ENCODE measurements at regions not wholly inside any gene's neighbourhood (a gene's known extent, or its start where the extent isn't known, plus 50 kb on each side); places are given as distances from the start of the nearest gene placed in this dataset.

GRCh38 chr15:69953051-69953450 lies 144.7 kb downstream of the TLE3 start:
- H3K4me3 ChIP-seq (ENCODE audit: low read depth in 2 of 2, low read length in 1 of 2), result no peak overlapping the region
- H3F3A ChIP-seq (replicated peaks; ENCODE audit: insufficient read depth), result no peaks in the 10 kb centered on the region
- no peak overlapping the region for H3K4me2 ChIP-seq
- H4K20me1 ChIP-seq (ENCODE audit: insufficient read depth), result no peaks in the 10 kb centered on the region
- no peaks in the 10 kb centered on the region; the same call in 1 of the 2 replicates for H3K27me3 ChIP-seq (ENCODE audit: insufficient read depth)
- H3K4me1 ChIP-seq (ENCODE audit: control insufficient read depth in 1 of 2, insufficient read depth in 2 of 2, low read depth in 1 of 2, low read length in 1 of 2), result peaks cover 0 to 2% of the 10 kb centered on the region in 2 experiments; a peak in 1 of 4 replicates
- no peak for DNase-seq
- CTCF ChIA-PET, result no interaction called here
- H3K79me2 ChIP-seq (ENCODE audit: insufficient read depth), result no peaks in the 10 kb centered on the region
- H3K9me2 ChIP-seq, result no peaks in the 10 kb centered on the region
- no peaks in the 10 kb centered on the region for H3K9me3 ChIP-seq
- no peak overlapping the region for H3K9ac ChIP-seq
- H3K36me3 ChIP-seq (replicated peaks in 1 of 2; ENCODE audit: control insufficient read depth in 1 of 2, insufficient read depth in 2 of 2, low read length in 1 of 2), result no peaks in the 10 kb centered on the region
- H2AFZ ChIP-seq (ENCODE audit: low read depth), result no peak overlapping the region
- POLR2A ChIA-PET, result no interaction called here
- TF ChIP-seq FOXM1 (IDR thresholded peaks at IDR 0.05; ENCODE audit: low read depth), result no peak
- no peak for TF ChIP-seq FOXJ3 (CRISPR knock-in tag; IDR thresholded peaks at IDR 0.05)
- no peak for TF ChIP-seq JUND (IDR thresholded peaks at IDR 0.05)
- TF ChIP-seq PBX3 (IDR thresholded peaks at IDR 0.05), result no peak
- TF ChIP-seq NFIC (IDR thresholded peaks at IDR 0.05; ENCODE audit: borderline replicate concordance), result no peak
- no peak for TF ChIP-seq EP300 (IDR thresholded peaks at IDR 0.05; ENCODE audit: borderline replicate concordance in 1 of 2, low read depth in 1 of 2, low read length in 1 of 2)
- TF ChIP-seq POLR2AphosphoS5 (IDR thresholded peaks at IDR 0.05; ENCODE audit: low read depth, low read length), result no peak
- TF ChIP-seq ELF1 (IDR thresholded peaks at IDR 0.05), result no peak
- TF ChIP-seq TAF1 (IDR thresholded peaks at IDR 0.05; ENCODE audit: borderline replicate concordance, low read depth, low read length), result no peak
- TF ChIP-seq TEAD4 (IDR thresholded peaks at IDR 0.05; ENCODE audit: borderline replicate concordance, insufficient read depth), result no peak
- no peak for TF ChIP-seq CHD2 (IDR thresholded peaks at IDR 0.05; ENCODE audit: low read length, partially characterized antibody)
- no peak for TF ChIP-seq NRF1 (IDR thresholded peaks at IDR 0.05; ENCODE audit: low read depth, low read length)
- TF ChIP-seq SIN3A (IDR thresholded peaks at IDR 0.05; ENCODE audit: borderline replicate concordance, low read depth, low read length), result no peak
- H3K27ac ChIP-seq (ENCODE audit: low read depth in 2 of 2, low read length in 1 of 2), result no peak overlapping the region
- 69% methylated on average over 6 of the region's 6 CpGs for WGBS (ENCODE audit: low lambda C conversion rate)

DNA sequence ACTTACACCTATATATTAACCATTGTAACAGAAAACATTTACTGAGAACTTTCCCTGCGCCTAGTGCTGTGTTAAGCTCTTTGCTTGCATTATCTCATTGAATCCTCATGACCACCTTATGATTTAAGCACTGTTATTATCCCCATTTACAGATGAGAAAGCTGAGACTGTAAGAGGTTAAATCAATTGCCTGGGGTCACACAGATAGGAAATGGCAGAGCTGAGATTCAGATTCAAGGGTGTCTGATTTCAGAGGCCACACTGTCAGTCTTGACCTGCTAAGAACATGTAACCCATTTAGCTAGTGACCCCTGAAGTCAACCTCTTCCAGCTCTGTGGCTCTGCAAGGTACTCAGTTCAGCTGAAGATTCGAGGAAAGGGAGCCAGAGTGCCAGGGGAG lies 143.9 kb downstream of the TLE3 start:
- no peak for DNase-seq
- CTCF ChIA-PET, result interaction anchor here (0.6 kb wide), 1 partner anchor 12 kb away, joined by 3 read pairs; no protein-coding TSS in a partner anchor

More for the DNA sequence above, 143.9 kb downstream of the TLE3 start:
- H3F3A ChIP-seq (replicated peaks; ENCODE audit: insufficient read depth), result no peaks in the 10 kb centered on the region
- H3K36me3 ChIP-seq (replicated peaks in 1 of 2; ENCODE audit: control insufficient read depth in 1 of 2, insufficient read depth in 2 of 2, low read length in 1 of 2), result no peaks in the 10 kb centered on the region
- H2AFZ ChIP-seq (ENCODE audit: low read depth), result no peak overlapping the region
- H3K9me3 ChIP-seq, result no peaks in the 10 kb centered on the region
- no peaks in the 10 kb centered on the region; the same call in 1 of the 2 replicates for H3K27me3 ChIP-seq (ENCODE audit: insufficient read depth)
- H3K79me2 ChIP-seq (ENCODE audit: insufficient read depth), result no peaks in the 10 kb centered on the region
- no peaks in the 10 kb centered on the region for H3K9me2 ChIP-seq
- WGBS (ENCODE audit: low lambda C conversion rate), result 24% methylated on average over 2 of the region's 2 CpGs
- POLR2A ChIA-PET, result no interaction called here
- no peak overlapping the region for H3K9ac ChIP-seq
- H3K27ac ChIP-seq (ENCODE audit: low read depth in 2 of 2, low read length in 1 of 2), result no peak overlapping the region
- no peaks in the 10 kb centered on the region; a peak in 1 of 4 replicates for H3K4me1 ChIP-seq (ENCODE audit: control insufficient read depth in 1 of 2, insufficient read depth in 2 of 2, low read depth in 1 of 2, low read length in 1 of 2)
- no peak overlapping the region for H3K4me2 ChIP-seq
- TF ChIP-seq POLR2AphosphoS5 (IDR thresholded peaks at IDR 0.05; ENCODE audit: low read depth, low read length), result no peak
- TF ChIP-seq SIN3A (IDR thresholded peaks at IDR 0.05; ENCODE audit: borderline replicate concordance, low read depth, low read length), result no peak
- no peak for TF ChIP-seq TEAD4 (IDR thresholded peaks at IDR 0.05; ENCODE audit: borderline replicate concordance, insufficient read depth)
- no peak for TF ChIP-seq GATA2 (CRISPR knock-in tag; IDR thresholded peaks at IDR 0.05)
- TF ChIP-seq GABPA (IDR thresholded peaks at IDR 0.05; ENCODE audit: low read depth), result no peak
- no peak for TF ChIP-seq CHD2 (IDR thresholded peaks at IDR 0.05; ENCODE audit: low read length, partially characterized antibody)
- H3K4me3 ChIP-seq (ENCODE audit: low read depth in 2 of 2, low read length in 1 of 2), result no peak overlapping the region
- H4K20me1 ChIP-seq (ENCODE audit: insufficient read depth), result no peaks in the 10 kb centered on the region

Data from SK-N-SH (cell line).